ENCODE measurements at regions not wholly inside any gene's neighbourhood (a gene's known extent, or its start where the extent isn't known, plus 50 kb on each side); places are given as distances from the start of the nearest gene placed in this dataset.

DNA sequence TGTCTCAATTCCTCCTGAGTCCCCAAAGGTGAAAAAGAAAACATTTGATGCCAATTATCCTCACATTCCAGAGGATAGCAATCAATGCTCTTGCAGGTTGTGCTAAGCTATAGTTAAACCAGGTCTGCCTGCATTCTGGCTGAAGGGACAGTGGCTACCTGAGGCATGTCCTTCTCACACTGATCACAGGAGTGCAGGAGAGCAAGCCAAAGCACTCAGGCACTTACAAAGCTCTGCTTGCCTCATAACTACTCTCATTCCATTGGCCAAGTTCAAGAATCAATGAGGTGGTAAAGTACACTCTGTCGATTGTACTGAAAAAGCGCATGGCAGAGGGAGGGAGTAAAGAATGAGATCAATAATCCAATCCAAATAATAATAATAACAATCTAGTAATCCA lies 342.0 kb upstream of the PPP2R3A start:
- Histone ChIP-seq H3K56ac (ENCODE audit: extremely low read depth, insufficient read depth, low read length) (no peak overlapping the region), H3K14ac (replicated peaks; ENCODE audit: low read depth, low read length) (no peak overlapping the region), H3K9me3 (ENCODE audit: control insufficient read depth, insufficient read depth, low read length) (no peaks in the 10 kb centered on the region), H2AFZ (replicated peaks; ENCODE audit: low read length, poor library complexity) (no peak overlapping the region), H3K27ac (ENCODE audit: insufficient read depth, low read length) (no peak overlapping the region), H3K9ac (ENCODE audit: low read depth, low read length) (no peak overlapping the region), H2AK9ac (replicated peaks; ENCODE audit: low read depth, low read length, poor library complexity) (no peak overlapping the region), H2BK120ac (ENCODE audit: low read depth, low read length) (no peak overlapping the region), H4K5ac (ENCODE audit: low read depth, low read length) (no peak overlapping the region), H2BK20ac (ENCODE audit: low read depth, low read length) (no peak overlapping the region), H3K23ac (ENCODE audit: low read depth, low read length) (no peak overlapping the region), H2BK5ac (ENCODE audit: low read depth, low read length, poor library complexity, severe bottlenecking) (no peak overlapping the region), H3K4ac (ENCODE audit: low read depth, low read length) (no peak overlapping the region), H3K79me1 (ENCODE audit: low read depth in 1 of 2, low read length in 2 of 2) (no peaks in the 10 kb centered on the region), H3K4me2 (ENCODE audit: low read depth, low read length) (no peak overlapping the region), H4K91ac (ENCODE audit: insufficient read depth, low read depth, low read length) (no peak overlapping the region), H4K8ac (ENCODE audit: low read depth in 2 of 2, low read length in 2 of 2) (no peak overlapping the region), H3K27me3 (ENCODE audit: control insufficient read depth, insufficient read depth, low read length) (no peaks in the 10 kb centered on the region), H3K9me1 (ENCODE audit: insufficient read depth, low read length) (no peaks in the 10 kb centered on the region), H3K18ac (ENCODE audit: low read depth, low read length) (no peak overlapping the region), H2AK5ac (ENCODE audit: low read depth, low read length) (no peak overlapping the region), H2BK15ac (ENCODE audit: low read depth, low read length) (no peak overlapping the region), H4K20me1 (ENCODE audit: insufficient read depth, low read length) (no peaks in the 10 kb centered on the region), H3K36me3 (ENCODE audit: control insufficient read depth, insufficient read depth, low read length) (no peaks in the 10 kb centered on the region), H3K4me3 (ENCODE audit: insufficient read depth, low read depth, low read length) (no peak overlapping the region), H3K4me1 (ENCODE audit: control insufficient read depth, insufficient read depth, low read length) (no peaks in the 10 kb centered on the region)
- CTCF ChIA-PET: no interaction called here
- no CpG with 5 or more reads among the region's 2 CpGs for WGBS, 2 experiments (ENCODE audit: extremely low coverage in 2 of 2, insufficient read length in 1 of 2)
- POLR2A ChIA-PET (ENCODE audit: unreplicated experiment): no interaction called here
- in situ Hi-C loops (cut with MboI; ENCODE audit: low sequenced_read_pairs): no loop called here
- BruUV-seq (replicated peaks): no TSS peak
- no peak for ATAC-seq (ENCODE audit: low read depth)
- no peak for DNase-seq
- no peak for TF ChIP-seq RFX5 (IDR thresholded peaks at IDR 0.05; ENCODE audit: low read depth, low read length)
- no peak for TF ChIP-seq BHLHE40 (IDR thresholded peaks at IDR 0.05; ENCODE audit: low read depth, low read length)
- TF ChIP-seq MAZ (IDR thresholded peaks at IDR 0.05; ENCODE audit: borderline replicate concordance, low read depth, low read length): no peak
- no peak for TF ChIP-seq RAD21 (IDR thresholded peaks at IDR 0.05; ENCODE audit: low read length)
- TF ChIP-seq, protein P1, sequence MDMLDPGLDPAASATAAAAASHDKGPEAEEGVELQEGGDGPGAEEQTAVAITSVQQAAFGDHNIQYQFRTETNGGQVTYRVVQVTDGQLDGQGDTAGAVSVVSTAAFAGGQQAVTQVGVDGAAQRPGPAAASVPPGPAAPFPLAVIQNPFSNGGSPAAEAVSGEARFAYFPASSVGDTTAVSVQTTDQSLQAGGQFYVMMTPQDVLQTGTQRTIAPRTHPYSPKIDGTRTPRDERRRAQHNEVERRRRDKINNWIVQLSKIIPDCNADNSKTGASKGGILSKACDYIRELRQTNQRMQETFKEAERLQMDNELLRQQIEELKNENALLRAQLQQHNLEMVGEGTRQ (IDR thresholded peaks at IDR 0.05; ENCODE audit: low read depth, low read length): no peak
- TF ChIP-seq NFE2L2 (IDR thresholded peaks at IDR 0.05; ENCODE audit: low read depth, low read length): no peak
- no peak for TF ChIP-seq SMC3 (IDR thresholded peaks at IDR 0.05; ENCODE audit: low read depth, low read length)
- no peak for TF ChIP-seq CEBPB (IDR thresholded peaks at IDR 0.05; ENCODE audit: low read depth, low read length)
- TF ChIP-seq MXI1 (IDR thresholded peaks at IDR 0.05; ENCODE audit: borderline replicate concordance, low read depth, low read length): no peak
- no peak for TF ChIP-seq RCOR1 (IDR thresholded peaks at IDR 0.05; ENCODE audit: insufficient replicate concordance, low read length)
- TF ChIP-seq ELK1 (IDR thresholded peaks at IDR 0.05; ENCODE audit: borderline replicate concordance, low read depth, low read length): no peak
- no peak for TF ChIP-seq MAFK (IDR thresholded peaks at IDR 0.05; ENCODE audit: low read depth, low read length)
- TF ChIP-seq CHD1 (IDR thresholded peaks at IDR 0.05; ENCODE audit: low read depth, low read length): no peak
- no peak for TF ChIP-seq CTCF (conservative IDR thresholded peaks at IDR 0.05; ENCODE audit: low read depth, low read length)
- TF ChIP-seq POLR2A (IDR thresholded peaks at IDR 0.05; ENCODE audit: low read depth, low read length): no peak
- TF ChIP-seq FOS (IDR thresholded peaks at IDR 0.05; ENCODE audit: low read depth, low read length): no peak
- dilution Hi-C loops (cut with HindIII; ENCODE audit: low sequenced_read_pairs, unreplicated experiment): no loop called here
- intact Hi-C loops (cut with micrococcal nuclease): no loop called here
